Transverse colon (tissue), 4 donors: ENCODE measurements at regions not wholly inside any gene's neighbourhood (a gene's known extent, or its start where the extent isn't known, plus 50 kb on each side); places are given as distances from the start of the nearest gene placed in this dataset.

Source experiments
- CTCF ChIP-seq, 5 experiments: fragments of 200-600 bp in 3 of 5; fragments of 450-650 bp in 2 of 5; sonication (generic) in 3 of 5; IDR thresholded peaks; 1 replicate in 2 of 5; 2 replicates in 3 of 5; pipeline ENCODE4 v1.5.1; 2016 to 2017; ENCODE audit warnings: antibody characterized with exemption in 5 of 5, inconsistent platforms in 3 of 5, mild to moderate bottlenecking in 2 of 5, moderate library complexity in 1 of 5
- EP300 ChIP-seq: sonication (generic); formaldehyde crosslinking; IDR thresholded peaks from one replicate; pipeline ENCODE4 v1.6.1; 2017; ENCODE audit warnings: antibody characterized with exemption, low read depth
- POLR2A ChIP-seq: fragments of 450-650 bp; IDR thresholded peaks from one replicate; pipeline ENCODE4 v1.6.1; 2016; ENCODE audit warnings: antibody characterized with exemption, mild to moderate bottlenecking, moderate library complexity
- POLR2AphosphoS5 ChIP-seq, 3 donors: sonication (generic); formaldehyde crosslinking; IDR thresholded peaks; one replicate each; pipeline ENCODE4 v1.6.1; 2016; ENCODE audit warnings: antibody characterized with exemption in 3 of 3

DNA sequence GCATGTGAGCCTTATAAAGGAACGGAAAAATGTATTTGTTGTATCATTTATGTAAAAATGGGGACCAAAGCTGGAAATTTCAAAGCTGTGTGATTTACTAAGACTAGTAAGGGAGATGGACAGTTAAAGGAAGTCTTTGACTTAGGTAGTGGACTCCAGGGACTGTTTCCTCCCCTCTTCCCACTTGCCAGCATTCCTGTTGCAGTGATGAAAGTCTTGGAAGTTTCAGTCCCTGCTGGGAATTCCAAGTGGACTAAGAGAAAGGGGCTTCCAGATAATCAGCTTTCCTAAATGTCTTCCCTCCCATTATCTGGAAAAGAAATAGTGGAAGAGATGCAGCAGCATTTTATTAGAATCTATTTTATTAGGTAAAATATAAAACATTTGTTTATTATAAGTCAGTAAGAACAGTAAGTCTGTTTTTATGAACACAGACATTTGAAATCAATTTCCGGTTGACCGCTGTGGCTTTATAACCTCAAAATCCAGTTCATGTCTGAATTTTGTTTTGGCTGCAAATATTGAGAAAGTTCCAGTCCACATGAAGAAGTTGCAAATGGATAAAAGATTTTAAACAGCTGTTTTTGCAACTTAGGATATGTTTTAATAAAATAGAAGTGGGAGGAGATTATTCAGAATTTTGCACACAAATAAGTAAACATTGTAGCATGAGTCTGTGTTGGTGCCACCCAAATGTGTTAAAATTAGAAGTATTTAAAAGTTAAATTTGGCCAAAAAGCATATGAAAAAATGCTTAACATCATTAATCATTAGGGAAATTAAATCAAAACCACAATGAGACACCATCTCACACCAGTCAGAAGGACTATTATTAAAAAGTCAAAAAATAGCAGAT lies 141.8 kb downstream of the IL20RB start:
- no peak for TF ChIP-seq CTCF (IDR thresholded peaks at IDR 0.05)
- TF ChIP-seq POLR2AphosphoS5 (IDR thresholded peaks at IDR 0.05): no peak
- no peak for TF ChIP-seq EP300
- TF ChIP-seq POLR2A: no peak
